Duodenal mucosa (tissue), 2 donors: ENCODE measurements at regions not wholly inside any gene's neighbourhood (a gene's known extent, or its start where the extent isn't known, plus 50 kb on each side); places are given as distances from the start of the nearest gene placed in this dataset.
"Not testable (repeated sequence)": the region's sequence is repeated elsewhere in the genome, so short reads cannot be mapped to it uniquely, and the experiment has no call there.

Experiments
- H3K27ac ChIP-seq: one replicate; pipeline ENCODE4 v1.7.0; 2013; ENCODE audit warnings: low read depth, low read length
- H3K27me3 ChIP-seq, 2 donors: one replicate each; pipeline ENCODE4 v1.7.0; 2013; ENCODE audit warnings: low read length in 2 of 2, control low read depth in 1 of 2; ENCODE audit not compliant: insufficient read depth in 2 of 2, control insufficient read depth in 1 of 2
- H3K36me3 ChIP-seq, 2 donors: one replicate each; pipeline ENCODE4 v1.7.0; 2013; ENCODE audit warnings: low read length in 2 of 2, control low read depth in 1 of 2; ENCODE audit not compliant: insufficient read depth in 2 of 2, control insufficient read depth in 1 of 2
- H3K4me1 ChIP-seq, 2 donors: one replicate each; pipeline ENCODE4 v1.7.0; 2013; ENCODE audit warnings: low read length in 2 of 2, control low read depth in 1 of 2; ENCODE audit not compliant: insufficient read depth in 2 of 2, control insufficient read depth in 1 of 2
- H3K4me3 ChIP-seq, 2 donors: one replicate each; pipeline ENCODE4 v1.7.0; 2013; ENCODE audit warnings: low read length in 2 of 2, low read depth in 1 of 2
- H3K9ac ChIP-seq, 2 donors: one replicate each; pipeline ENCODE4 v1.7.0; 2013; ENCODE audit warnings: low read length in 2 of 2, low read depth in 1 of 2
- H3K9me3 ChIP-seq, 2 donors: one replicate each; pipeline ENCODE4 v1.7.0; 2013; ENCODE audit warnings: low read length in 2 of 2, control low read depth in 1 of 2; ENCODE audit not compliant: control insufficient read depth in 1 of 2

GRCh38 chr3:145058483-145058882 is 1086.9 kb downstream of the DIPK2A start:
- H3K4me1 ChIP-seq = no peaks in the 10 kb centered on the region
- H3K9me3 ChIP-seq = peaks cover 8 to 18% of the 10 kb centered on the region in 2 donors
- H3K27ac ChIP-seq = no peak overlapping the region
- H3K4me3 ChIP-seq = no peak overlapping the region
- no peak overlapping the region for H3K9ac ChIP-seq
- no peaks in the 10 kb centered on the region for H3K36me3 ChIP-seq
- H3K27me3 ChIP-seq = no peaks in the 10 kb centered on the region

- H3K36me3 ChIP-seq = no peaks in the 10 kb centered on the region
- no peak overlapping the region for H3K4me3 ChIP-seq
- H3K27ac ChIP-seq = no peak overlapping the region
- no peaks in the 10 kb centered on the region for H3K27me3 ChIP-seq
- no peaks in the 10 kb centered on the region for H3K4me1 ChIP-seq
- H3K9ac ChIP-seq = no peak overlapping the region
- H3K9me3 ChIP-seq = peaks cover 8 to 14% of the 10 kb centered on the region in 2 donors
Measured at GRCh38 chr3:145063616-145064015, 1092.0 kb downstream of the DIPK2A start.

- Histone ChIP-seq H3K27ac (no peak overlapping the region), H3K27me3 (no peaks in the 10 kb centered on the region), H3K36me3 (no peaks in the 10 kb centered on the region), H3K4me1 (no peaks in the 10 kb centered on the region), H3K9me3 (peaks cover 0 to 3% of the 10 kb centered on the region in 2 donors), H3K9ac (no peak overlapping the region), H3K4me3 (no peak overlapping the region)
Measured at GRCh38 chr3:145070795-145071194, 1090.2 kb downstream of the PLOD2 start.

GRCh38 chr3:145079436-145079835 is 1081.5 kb downstream of the PLOD2 start:
- Histone ChIP-seq H3K9ac (no peak overlapping the region), H3K4me3 (no peak overlapping the region), H3K27me3 (no peaks in the 10 kb centered on the region), H3K4me1 (no peaks in the 10 kb centered on the region), H3K27ac (no peak overlapping the region), H3K36me3 (no peaks in the 10 kb centered on the region), H3K9me3 (no peaks in the 10 kb centered on the region)

GRCh38 chr3:145087038-145087437 is 1073.9 kb downstream of the PLOD2 start:
- no peak overlapping the region for H3K4me3 ChIP-seq
- peaks cover 0 to 4% of the 10 kb centered on the region in 2 donors for H3K9me3 ChIP-seq
- H3K27ac ChIP-seq = no peak overlapping the region
- H3K9ac ChIP-seq = no peak overlapping the region
- no peaks in the 10 kb centered on the region for H3K4me1 ChIP-seq
- no peaks in the 10 kb centered on the region for H3K36me3 ChIP-seq
- H3K27me3 ChIP-seq = no peaks in the 10 kb centered on the region

GRCh38 chr3:145088917-145089316 is 1072.1 kb downstream of the PLOD2 start:
- no peak overlapping the region for H3K4me3 ChIP-seq
- H3K36me3 ChIP-seq = no peaks in the 10 kb centered on the region
- H3K27me3 ChIP-seq = no peaks in the 10 kb centered on the region
- H3K4me1 ChIP-seq = no peaks in the 10 kb centered on the region
- H3K9ac ChIP-seq = no peak overlapping the region
- peaks cover 0 to 4% of the 10 kb centered on the region in 2 donors for H3K9me3 ChIP-seq
- no peak overlapping the region for H3K27ac ChIP-seq

- Histone ChIP-seq H3K27ac (no peak overlapping the region), H3K27me3 (no peaks in the 10 kb centered on the region), H3K4me3 (no peak overlapping the region), H3K9ac (no peak overlapping the region), H3K9me3 (peaks cover 0 to 4% of the 10 kb centered on the region in 2 donors), H3K4me1 (no peaks in the 10 kb centered on the region), H3K36me3 (no peaks in the 10 kb centered on the region)
Measured at GRCh38 chr3:145089337-145089736, 1071.6 kb downstream of the PLOD2 start.

- peaks cover 0 to 2% of the 10 kb centered on the region in 2 donors for H3K9me3 ChIP-seq
- no peak overlapping the region for H3K9ac ChIP-seq
- no peaks in the 10 kb centered on the region for H3K27me3 ChIP-seq
- no peaks in the 10 kb centered on the region for H3K36me3 ChIP-seq
- H3K27ac ChIP-seq = no peak overlapping the region
- no peaks in the 10 kb centered on the region for H3K4me1 ChIP-seq
- no peak overlapping the region for H3K4me3 ChIP-seq
Measured at GRCh38 chr3:145094355-145094941, 1066.5 kb downstream of the PLOD2 start.

GRCh38 chr3:145111141-145111540 is 1049.8 kb downstream of the PLOD2 start:
- not testable (repeated sequence) for H3K27me3 ChIP-seq, H3K4me1 ChIP-seq, H3K4me3 ChIP-seq, H3K9me3 ChIP-seq, H3K9ac ChIP-seq, H3K36me3 ChIP-seq, H3K27ac ChIP-seq

- H3K9ac ChIP-seq = no peak overlapping the region
- H3K4me1 ChIP-seq = no peaks in the 10 kb centered on the region
- H3K36me3 ChIP-seq = no peaks in the 10 kb centered on the region
- no peaks in the 10 kb centered on the region for H3K27me3 ChIP-seq
- no peak overlapping the region for H3K27ac ChIP-seq
- H3K9me3 ChIP-seq = no peaks in the 10 kb centered on the region
- no peak overlapping the region for H3K4me3 ChIP-seq
Measured at GRCh38 chr3:145116769-145117168, 1044.2 kb downstream of the PLOD2 start.

GRCh38 chr3:145118303-145118702 is 1042.7 kb downstream of the PLOD2 start:
- no peaks in the 10 kb centered on the region for H3K36me3 ChIP-seq
- H3K27ac ChIP-seq = no peak overlapping the region
- H3K4me3 ChIP-seq = no peak overlapping the region
- H3K9ac ChIP-seq = no peak overlapping the region
- H3K27me3 ChIP-seq = no peaks in the 10 kb centered on the region
- H3K9me3 ChIP-seq = no peaks in the 10 kb centered on the region
- no peaks in the 10 kb centered on the region for H3K4me1 ChIP-seq
